Loucy (cell line): ENCODE measurements at regions not wholly inside any gene's neighbourhood (a gene's known extent, or its start where the extent isn't known, plus 50 kb on each side); places are given as distances from the start of the nearest gene placed in this dataset.

ENCODE experiments used
- H2AFZ ChIP-seq: fragments of 200-600 bp; sonication (generic); 2 replicates; pipeline ENCODE4 v1.6.0; 2016; ENCODE audit warnings: antibody characterized with exemption, mild to moderate bottlenecking, low read length, moderate library complexity
- H3F3A ChIP-seq: fragments of 200-600 bp; 2 replicates; pipeline ENCODE4 v1.6.0; 2016; ENCODE audit warnings: antibody characterized with exemption, low read depth, mild to moderate bottlenecking
- H3K27me3 ChIP-seq: fragments of 200-600 bp; sonication (generic); 2 replicates; pipeline ENCODE4 v1.6.1; 2014; ENCODE audit warnings: low read length, mild to moderate bottlenecking; ENCODE audit not compliant: insufficient read depth, poor library complexity, severe bottlenecking
- H3K36me3 ChIP-seq: fragments of 200-600 bp; sonication (generic); 2 replicates; pipeline ENCODE4 v1.6.1; 2016; ENCODE audit warnings: low read length; ENCODE audit not compliant: insufficient read depth
- H3K4me1 ChIP-seq: fragments of 200-600 bp; sonication (generic); 2 replicates; pipeline ENCODE4 v1.5.1; 2014; ENCODE audit warnings: low read length, mild to moderate bottlenecking; ENCODE audit not compliant: insufficient read depth, poor library complexity, severe bottlenecking
- H3K4me2 ChIP-seq: fragments of 200-600 bp; sonication (generic); 2 replicates; pipeline ENCODE4 v1.6.0; 2014; ENCODE audit warnings: antibody characterized with exemption, low read length, low read depth, mild to moderate bottlenecking; ENCODE audit not compliant: poor library complexity, severe bottlenecking
- H3K4me3 ChIP-seq: fragments of 200-600 bp; sonication (generic); 2 replicates; pipeline ENCODE4 v1.5.1; 2014; ENCODE audit warnings: low read length, mild to moderate bottlenecking, mixed read lengths; ENCODE audit not compliant: poor library complexity, severe bottlenecking
- H3K79me2 ChIP-seq: fragments of 200-600 bp; sonication (generic); 2 replicates; pipeline ENCODE4 v1.6.1; 2014; ENCODE audit warnings: low read length; ENCODE audit not compliant: insufficient read depth
- H3K9ac ChIP-seq: fragments of 200-600 bp; sonication (generic); 2 replicates; pipeline ENCODE4 v1.6.0; 2014; ENCODE audit warnings: mild to moderate bottlenecking, low read depth, low read length, moderate library complexity; ENCODE audit not compliant: poor library complexity, severe bottlenecking
- H3K9me2 ChIP-seq: fragments of 200-600 bp; sonication (generic); replicated peaks from 2 replicates; pipeline ENCODE4 v1.6.1; 2016; ENCODE audit warnings: low read depth, low read length, mixed read lengths
- H3K9me3 ChIP-seq: fragments of 200-600 bp; sonication (generic); 2 replicates; pipeline ENCODE4 v1.6.1; 2014; ENCODE audit warnings: mild to moderate bottlenecking, antibody characterized with exemption, low read length, low read depth; ENCODE audit not compliant: insufficient read depth
- H4K20me1 ChIP-seq: fragments of 200-600 bp; sonication (generic); 2 replicates; pipeline ENCODE4 v1.6.0; 2014; ENCODE audit warnings: antibody characterized with exemption, low read length, mild to moderate bottlenecking; ENCODE audit not compliant: insufficient read depth, poor library complexity, severe bottlenecking
- CTCF ChIP-seq: fragments of 200-600 bp; sonication (generic); conservative IDR thresholded peaks from 2 replicates; pipeline ENCODE4 v1.5.1; 2014; ENCODE audit warnings: mild to moderate bottlenecking, antibody characterized with exemption, low read length
- EZH2phosphoT487 ChIP-seq: fragments of 200-600 bp; IDR thresholded peaks from 2 replicates; pipeline ENCODE4 v1.6.1; 2018; ENCODE audit warnings: antibody characterized with exemption, mild to moderate bottlenecking, moderate library complexity, borderline replicate concordance

GRCh38 chr6:170039156-170040114, 251.4 kb downstream of the DLL1 start:
- Histone ChIP-seq H3K79me2 (no peaks in the 10 kb centered on the region), H3F3A (no peaks in the 10 kb centered on the region), H3K9me3 (peaks cover 47% of the 10 kb centered on the region; the same call in 1 of the 2 replicates), H4K20me1 (no peaks in the 10 kb centered on the region), H3K9ac (no peak overlapping the region), H3K4me3 (no peak overlapping the region), H2AFZ (no peak overlapping the region), H3K4me1 (no peaks in the 10 kb centered on the region), H3K27me3 (no peaks in the 10 kb centered on the region), H3K9me2 (no peaks in the 10 kb centered on the region), H3K36me3 (no peaks in the 10 kb centered on the region), H3K4me2 (no peak overlapping the region)
- no peak for TF ChIP-seq EZH2phosphoT487
- TF ChIP-seq CTCF: no peak

GRCh38 chr6:170038708-170039107, 252.2 kb downstream of the DLL1 start:
- Histone ChIP-seq H3K9me2 (no peaks in the 10 kb centered on the region), H3K4me1 (no peaks in the 10 kb centered on the region), H3K4me3 (no peak overlapping the region), H3K27me3 (no peaks in the 10 kb centered on the region), H3K36me3 (no peaks in the 10 kb centered on the region), H3K9ac (no peak overlapping the region), H3K4me2 (no peak overlapping the region), H3K9me3 (peaks cover 41% of the 10 kb centered on the region; the same call in 1 of the 2 replicates), H4K20me1 (no peaks in the 10 kb centered on the region), H2AFZ (no peak overlapping the region), H3F3A (no peaks in the 10 kb centered on the region), H3K79me2 (no peaks in the 10 kb centered on the region)
- TF ChIP-seq CTCF: no peak
- no peak for TF ChIP-seq EZH2phosphoT487

- H3K4me2 ChIP-seq: no peak overlapping the region
- no peaks in the 10 kb centered on the region for H3K9me2 ChIP-seq
- no peak overlapping the region for H3K4me3 ChIP-seq
- H3K36me3 ChIP-seq: no peaks in the 10 kb centered on the region
- H4K20me1 ChIP-seq: no peaks in the 10 kb centered on the region
- H2AFZ ChIP-seq: no peak overlapping the region
- H3K27me3 ChIP-seq: no peaks in the 10 kb centered on the region
- H3K79me2 ChIP-seq: no peaks in the 10 kb centered on the region
- TF ChIP-seq CTCF: no peak
- no peak for TF ChIP-seq EZH2phosphoT487
- H3K9me3 ChIP-seq: peaks cover 38% of the 10 kb centered on the region; the same call in 1 of the 2 replicates
- H3K4me1 ChIP-seq: no peaks in the 10 kb centered on the region
- no peaks in the 10 kb centered on the region for H3F3A ChIP-seq
- H3K9ac ChIP-seq: no peak overlapping the region
Measured at GRCh38 chr6:170038251-170038650, 252.6 kb downstream of the DLL1 start.
